Psoas muscle (tissue), 7 donors: ENCODE measurements at regions not wholly inside any gene's neighbourhood (a gene's known extent, or its start where the extent isn't known, plus 50 kb on each side); places are given as distances from the start of the nearest gene placed in this dataset.
A peak's percentile ranks its signal among the peaks of the same experiment; 100 is the strongest.

Experiments
- ATAC-seq, 4 donors: fragments of 200-7000 bp; cut with Tn5 transposase; one replicate each; pipeline ENCODE4 v1.9.1; 2020; ENCODE audit warnings: moderate library complexity in 3 of 4, mild to moderate bottlenecking in 2 of 4
- DNase-seq, 2 donors: peaks; one replicate each; pipeline ENCODE4 v3.0.0-alpha.2; 2020
- H3K27ac ChIP-seq: fragments of 200-600 bp; one replicate; pipeline ENCODE4 v1.8.0; 2022
- H3K27me3 ChIP-seq, 3 donors: fragments of 200-600 bp in 1 of 3; one replicate each; pipeline versions ENCODE4 v1.6.1 to v1.8.0; 2013 to 2022; ENCODE audit warnings: low read length in 2 of 3, mild to moderate bottlenecking in 2 of 3, moderate library complexity in 1 of 3; ENCODE audit not compliant: insufficient read depth in 3 of 3
- H3K36me3 ChIP-seq, 2 donors: fragments of 200-600 bp in 1 of 2; one replicate each; pipeline versions ENCODE4 v1.6.1 to v1.8.0; 2013 to 2022; ENCODE audit warnings: low read depth in 1 of 2, mild to moderate bottlenecking in 1 of 2, moderate library complexity in 1 of 2; ENCODE audit not compliant: insufficient read depth in 1 of 2
- H3K4me1 ChIP-seq: fragments of 200-600 bp; one replicate; pipeline ENCODE4 v1.8.0; 2022
- H3K4me3 ChIP-seq: fragments of 200-600 bp; one replicate; pipeline ENCODE4 v1.8.0; 2022; ENCODE audit warnings: mild to moderate bottlenecking
- H3K9me3 ChIP-seq: fragments of 200-600 bp; one replicate; pipeline ENCODE4 v1.8.0; 2022
- WGBS, 3 donors: extraction: QIAGEN DNeasy Blood & Tissue Kit; methylation state at CpG; one replicate each; pipeline versions ENCODE4 v1.1.6 to v1.1.7; 2013; 5-methylcytosine and 5-hydroxymethylcytosine counted together
- intact Hi-C, 2 donors: fragments of 100-400 bp; cut with DNase I; formaldehyde crosslinking; loops; one replicate each; pipeline versions ENCODE4 v1.11.0 to v1.14.2; 2022
- TF ChIP-seq, protein P1 (sequence below): fragments of 200-600 bp; IDR thresholded peaks from one replicate; pipeline ENCODE4 v1.8.0; 2022; ENCODE audit warnings: antibody characterized with exemption
- donor health status: healthy with polysubstance abuse.
- donor health status: DM: no; HTN: no; CAD: no; lungs with moderate emphysema.
- donor health status: Bipolar disorder and iron deficiency.
- donor health status: healthy.
- donor health status: DM: yes; HTN: yes; CAD: no.
- donor health status: DM: no; HTN: no; CAD: no.
- donor health status: DM: yes; HTN: yes; CAD: no.

DNA sequence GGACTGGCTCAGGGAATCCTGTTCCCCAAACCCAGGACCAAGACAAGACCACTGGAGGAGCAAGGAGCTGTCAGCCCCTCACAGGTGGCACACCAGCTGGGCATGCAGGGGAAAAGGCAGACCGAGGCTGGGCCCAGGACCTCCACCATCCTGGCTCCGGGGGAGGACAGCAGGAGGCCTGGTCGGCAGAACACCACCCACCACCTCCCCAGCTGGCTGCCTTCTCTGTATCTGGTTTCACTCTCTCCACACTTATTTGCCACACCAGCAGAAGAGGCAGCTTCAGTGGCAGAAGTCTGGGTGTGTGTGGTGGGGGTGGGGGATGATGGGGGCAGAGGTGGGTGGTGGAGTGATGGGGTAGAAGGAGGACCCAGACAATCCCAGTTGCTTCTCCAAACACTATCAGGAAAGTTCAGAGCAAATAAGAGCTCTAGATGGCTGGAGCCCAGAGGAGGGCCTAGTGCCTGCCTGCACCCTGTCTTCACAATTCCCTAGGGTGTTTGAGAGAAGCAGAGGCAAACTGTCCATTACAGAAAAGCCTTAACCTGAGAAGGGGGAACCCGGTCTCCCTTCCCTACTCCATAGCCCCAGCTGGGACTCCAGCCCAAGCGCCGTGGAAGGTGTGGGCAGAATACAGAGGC, 51.9 kb upstream of the CDON start:
- WGBS, 3 donors: 31 to 57% (median 38%) methylated on average over 6 of the region's 6 CpGs
- intact Hi-C loops: loop anchor here (5.0 to 10.0 kb wide), 3 partner anchors 52 to 170 kb away; partner anchors contain the start of genes CDON (in 2 of the 2) and VSIG10L2 (in 1 of the 2)
- DNase-seq (no peak), ATAC-seq (peak in 1 of 4 donors; percentile 0)
- no peaks in the 10 kb centered on the region for H3K36me3 ChIP-seq
- peak overlapping the region; percentile 65 for H3K27ac ChIP-seq
- H3K4me3 ChIP-seq: no peak overlapping the region
- peaks cover 32% of the 10 kb centered on the region for H3K4me1 ChIP-seq
- TF ChIP-seq, protein P1, sequence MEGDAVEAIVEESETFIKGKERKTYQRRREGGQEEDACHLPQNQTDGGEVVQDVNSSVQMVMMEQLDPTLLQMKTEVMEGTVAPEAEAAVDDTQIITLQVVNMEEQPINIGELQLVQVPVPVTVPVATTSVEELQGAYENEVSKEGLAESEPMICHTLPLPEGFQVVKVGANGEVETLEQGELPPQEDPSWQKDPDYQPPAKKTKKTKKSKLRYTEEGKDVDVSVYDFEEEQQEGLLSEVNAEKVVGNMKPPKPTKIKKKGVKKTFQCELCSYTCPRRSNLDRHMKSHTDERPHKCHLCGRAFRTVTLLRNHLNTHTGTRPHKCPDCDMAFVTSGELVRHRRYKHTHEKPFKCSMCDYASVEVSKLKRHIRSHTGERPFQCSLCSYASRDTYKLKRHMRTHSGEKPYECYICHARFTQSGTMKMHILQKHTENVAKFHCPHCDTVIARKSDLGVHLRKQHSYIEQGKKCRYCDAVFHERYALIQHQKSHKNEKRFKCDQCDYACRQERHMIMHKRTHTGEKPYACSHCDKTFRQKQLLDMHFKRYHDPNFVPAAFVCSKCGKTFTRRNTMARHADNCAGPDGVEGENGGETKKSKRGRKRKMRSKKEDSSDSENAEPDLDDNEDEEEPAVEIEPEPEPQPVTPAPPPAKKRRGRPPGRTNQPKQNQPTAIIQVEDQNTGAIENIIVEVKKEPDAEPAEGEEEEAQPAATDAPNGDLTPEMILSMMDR: no peak
- H3K27me3 ChIP-seq: peaks cover 0 to 1% (median 0%) of the 10 kb centered on the region in 3 donors
- no peaks in the 10 kb centered on the region for H3K9me3 ChIP-seq

DNA sequence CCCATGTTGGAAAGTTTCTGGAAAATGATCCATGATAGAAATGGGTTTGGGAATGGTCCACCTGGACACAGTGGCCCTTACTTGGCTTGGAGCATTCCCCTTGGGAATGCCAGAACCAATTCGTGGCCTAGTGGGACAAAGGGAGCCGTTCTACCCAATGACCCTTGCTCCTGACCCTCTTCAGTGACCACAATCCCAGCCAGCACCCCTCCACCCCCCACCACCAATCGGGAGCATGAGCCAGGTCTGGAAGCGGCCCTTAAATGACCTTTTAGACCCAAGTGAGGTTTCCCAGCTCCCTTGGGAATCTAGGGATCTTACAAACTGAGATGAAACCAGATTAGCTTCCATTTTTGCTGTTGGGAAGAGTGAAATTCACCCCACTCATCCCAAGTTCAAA, 51.3 kb upstream of the CDON start:
- Histone ChIP-seq H3K4me1 (peaks cover 32% of the 10 kb centered on the region), H3K27ac (peak overlapping the region; percentile 65), H3K27me3 (peaks cover 0 to 1% (median 0%) of the 10 kb centered on the region in 3 donors), H3K9me3 (no peaks in the 10 kb centered on the region), H3K4me3 (no peak overlapping the region), H3K36me3 (no peaks in the 10 kb centered on the region)
- TF ChIP-seq, protein P1: no peak
- DNase-seq (no peak), ATAC-seq (no peak)
- WGBS, 3 donors: 19 to 38% (median 25%) methylated on average over 4 of the region's 4 CpGs
- intact Hi-C loops: loop anchor here (5.0 to 10.0 kb wide), 3 partner anchors 52 to 169 kb away; partner anchors contain the start of genes CDON (in 2 of the 2) and VSIG10L2 (in 1 of the 2)

DNA sequence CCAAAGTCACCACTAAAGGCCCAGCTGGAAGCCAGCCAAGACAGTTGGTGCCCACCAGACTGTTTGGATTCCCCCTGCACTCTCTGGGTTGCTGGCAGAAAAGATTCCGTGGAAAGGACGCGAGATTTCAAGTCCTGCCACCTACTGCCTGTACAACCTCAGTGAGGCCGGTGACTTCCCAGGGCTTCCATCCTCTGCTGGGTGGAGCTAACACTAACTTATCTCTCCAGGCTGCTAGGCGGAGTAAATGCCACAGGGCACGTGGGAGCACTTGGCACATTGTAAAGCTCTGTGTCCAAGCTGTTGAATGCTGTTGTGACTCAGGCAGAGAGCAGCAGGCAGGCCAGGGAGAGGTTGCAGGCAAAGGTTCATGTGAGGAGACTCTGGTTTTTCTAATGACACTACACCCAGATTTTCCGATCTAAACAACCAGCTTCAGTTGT, 50.9 kb upstream of the CDON start:
- DNase-seq (peak; percentile 87 to 92), ATAC-seq (peak; percentile 94 to 98 (median 96))
- peak overlapping the region; percentile 65 for H3K27ac ChIP-seq
- no peaks in the 10 kb centered on the region for H3K27me3 ChIP-seq
- WGBS, 3 donors: 16 to 24% (median 20%) methylated on average over 7 of the region's 7 CpGs
- no peak overlapping the region for H3K4me3 ChIP-seq
- TF ChIP-seq, protein P1: no peak
- H3K4me1 ChIP-seq: peaks cover 32% of the 10 kb centered on the region
- H3K36me3 ChIP-seq: no peaks in the 10 kb centered on the region
- intact Hi-C loops: loop anchor here (5.0 to 10.0 kb wide), 3 partner anchors 51 to 169 kb away; partner anchors contain the start of genes CDON (in 2 of the 2) and VSIG10L2 (in 1 of the 2)
- H3K9me3 ChIP-seq: no peaks in the 10 kb centered on the region

DNA sequence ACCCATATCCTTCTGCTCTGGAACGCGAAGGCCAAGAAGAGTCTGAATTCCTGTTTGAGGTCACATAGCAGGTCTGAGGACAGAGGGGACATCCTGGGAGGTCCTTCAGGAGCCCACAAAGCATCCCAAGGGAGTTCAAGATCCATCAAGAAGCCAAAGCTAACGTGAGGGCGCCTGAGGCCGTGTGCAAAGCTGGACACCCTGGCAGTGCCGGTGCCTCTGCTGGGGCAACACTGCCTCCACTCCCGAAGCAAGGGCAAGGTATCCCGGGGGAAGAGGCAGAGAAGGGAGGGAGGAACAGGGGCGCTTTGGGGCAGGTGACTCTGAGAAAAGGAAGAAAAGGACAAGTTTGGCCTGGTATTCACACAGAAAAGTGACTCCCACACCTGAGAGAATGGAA, 50.3 kb upstream of the CDON start:
- Histone ChIP-seq H3K4me1 (peaks cover 32% of the 10 kb centered on the region), H3K36me3 (no peaks in the 10 kb centered on the region), H3K27ac (peak overlapping the region; percentile 65), H3K9me3 (no peaks in the 10 kb centered on the region), H3K4me3 (no peak overlapping the region), H3K27me3 (no peaks in the 10 kb centered on the region)
- TF ChIP-seq, protein P1: no peak
- DNase-seq: no peak
- ATAC-seq: no peak
- WGBS, 3 donors: 61 to 77% (median 65%) methylated on average over 9 of the region's 9 CpGs
- intact Hi-C loops: loop anchor here (5.0 to 10.0 kb wide), 3 partner anchors 51 to 168 kb away; partner anchors contain the start of genes CDON (in 2 of the 2) and VSIG10L2 (in 1 of the 2)
